MM.1S (cell line): ENCODE measurements at regions not wholly inside any gene's neighbourhood (a gene's known extent, or its start where the extent isn't known, plus 50 kb on each side); places are given as distances from the start of the nearest gene placed in this dataset.

Source experiments
- EZH2 ChIP-seq: fragments of 300-600 bp; sonication (generic); optimal IDR thresholded peaks from 2 replicates; pipeline ENCODE3; 2017; ENCODE audit warnings: low read depth, mild to moderate bottlenecking, antibody characterized with exemption, low read length, mixed read lengths
- TF ChIP-seq, protein P1 (sequence below): fragments of 300-600 bp; sonication (generic); IDR thresholded peaks from 2 replicates; pipeline ENCODE4 v1.5.1; 2016; ENCODE audit warnings: antibody characterized with exemption, low read length, mixed read lengths

DNA sequence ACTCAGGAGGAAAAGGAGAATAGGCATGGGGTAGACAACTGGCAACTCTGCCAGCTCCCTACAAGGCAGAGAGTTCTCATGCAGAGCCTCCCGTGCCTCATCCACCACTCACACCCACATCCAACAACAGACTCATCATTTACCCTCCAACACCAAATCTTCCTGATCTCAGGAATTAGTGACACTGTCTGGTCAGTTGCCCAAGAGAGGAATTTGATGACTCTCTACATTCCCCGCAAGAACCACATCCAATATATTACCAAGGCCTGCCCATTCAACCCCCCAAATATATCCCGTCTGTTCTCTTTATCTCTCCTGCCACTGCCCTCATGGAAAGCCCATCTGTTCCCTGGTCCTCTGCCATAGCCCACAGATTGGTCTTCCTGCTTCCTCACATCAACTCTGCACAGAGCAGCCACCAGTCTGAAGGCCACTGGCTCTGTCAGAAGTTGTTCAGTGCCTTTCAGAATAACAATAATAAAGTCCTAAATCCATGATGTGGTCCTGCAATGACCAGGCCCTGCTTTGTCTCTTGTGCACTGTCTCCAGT, 57.5 kb upstream of the CD82 start:
- TF ChIP-seq, protein P1, sequence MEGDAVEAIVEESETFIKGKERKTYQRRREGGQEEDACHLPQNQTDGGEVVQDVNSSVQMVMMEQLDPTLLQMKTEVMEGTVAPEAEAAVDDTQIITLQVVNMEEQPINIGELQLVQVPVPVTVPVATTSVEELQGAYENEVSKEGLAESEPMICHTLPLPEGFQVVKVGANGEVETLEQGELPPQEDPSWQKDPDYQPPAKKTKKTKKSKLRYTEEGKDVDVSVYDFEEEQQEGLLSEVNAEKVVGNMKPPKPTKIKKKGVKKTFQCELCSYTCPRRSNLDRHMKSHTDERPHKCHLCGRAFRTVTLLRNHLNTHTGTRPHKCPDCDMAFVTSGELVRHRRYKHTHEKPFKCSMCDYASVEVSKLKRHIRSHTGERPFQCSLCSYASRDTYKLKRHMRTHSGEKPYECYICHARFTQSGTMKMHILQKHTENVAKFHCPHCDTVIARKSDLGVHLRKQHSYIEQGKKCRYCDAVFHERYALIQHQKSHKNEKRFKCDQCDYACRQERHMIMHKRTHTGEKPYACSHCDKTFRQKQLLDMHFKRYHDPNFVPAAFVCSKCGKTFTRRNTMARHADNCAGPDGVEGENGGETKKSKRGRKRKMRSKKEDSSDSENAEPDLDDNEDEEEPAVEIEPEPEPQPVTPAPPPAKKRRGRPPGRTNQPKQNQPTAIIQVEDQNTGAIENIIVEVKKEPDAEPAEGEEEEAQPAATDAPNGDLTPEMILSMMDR = no peak
- no peak for TF ChIP-seq EZH2
